Ishikawa (cell line): ENCODE measurements at regions not wholly inside any gene's neighbourhood (a gene's known extent, or its start where the extent isn't known, plus 50 kb on each side); places are given as distances from the start of the nearest gene placed in this dataset.

Experiments
- CEBPB ChIP-seq: IDR thresholded peaks from 2 replicates; pipeline ENCODE4 v1.6.1; 2012
- CREB1 ChIP-seq: IDR thresholded peaks from 2 replicates; pipeline ENCODE4 v1.6.1; 2012; ENCODE audit warnings: low read depth
- EGR1 ChIP-seq: IDR thresholded peaks from 2 replicates; pipeline ENCODE4 v1.6.1; 2012
- EP300 ChIP-seq: IDR thresholded peaks from 2 replicates; pipeline ENCODE4 v1.6.1; 2012; ENCODE audit warnings: borderline replicate concordance
- FOXM1 ChIP-seq: IDR thresholded peaks from 2 replicates; pipeline ENCODE4 v1.6.1; 2012; ENCODE audit warnings: low read depth, borderline replicate concordance
- MAX ChIP-seq: IDR thresholded peaks from 2 replicates; pipeline ENCODE4 v1.6.1; 2012
- NFIC ChIP-seq: IDR thresholded peaks from 2 replicates; pipeline ENCODE4 v1.6.1; 2012
- RAD21 ChIP-seq: IDR thresholded peaks from 2 replicates; pipeline ENCODE4 v1.6.1; 2012; ENCODE audit warnings: low read depth
- REST ChIP-seq: IDR thresholded peaks from 2 replicates; pipeline ENCODE4 v1.6.1; 2012; ENCODE audit warnings: low read depth, mild to moderate bottlenecking
- TAF1 ChIP-seq: IDR thresholded peaks from 2 replicates; pipeline ENCODE4 v1.6.1; 2012; ENCODE audit warnings: low read depth, mild to moderate bottlenecking
- TCF12 ChIP-seq: IDR thresholded peaks from 2 replicates; pipeline ENCODE4 v1.6.1; 2012; ENCODE audit warnings: low read depth
- TEAD4 ChIP-seq: IDR thresholded peaks from 2 replicates; pipeline ENCODE4 v1.6.1; 2012
- USF1 ChIP-seq: IDR thresholded peaks from 2 replicates; pipeline ENCODE4 v1.6.1; 2012
- YY1 ChIP-seq: IDR thresholded peaks from 2 replicates; pipeline ENCODE4 v1.6.1; 2012; ENCODE audit warnings: low read depth
- ZBTB7A ChIP-seq: IDR thresholded peaks from 2 replicates; pipeline ENCODE4 v1.6.1; 2012; ENCODE audit warnings: low read depth

- no peak for TF ChIP-seq CREB1
- TF ChIP-seq USF1 = no peak
- no peak for TF ChIP-seq RAD21
- no peak for TF ChIP-seq TEAD4
- no peak for TF ChIP-seq CEBPB
- no peak for TF ChIP-seq EP300
- TF ChIP-seq ZBTB7A = no peak
- no peak for TF ChIP-seq REST
- TF ChIP-seq TCF12 = no peak
- TF ChIP-seq YY1 = no peak
- no peak for TF ChIP-seq FOXM1
- no peak for TF ChIP-seq TAF1
- TF ChIP-seq MAX = no peak
- no peak for TF ChIP-seq NFIC
- no peak for TF ChIP-seq EGR1
These were observed 110.9 kb upstream of the FRY start for GRCh38 chr13:31920727-31921100.

GRCh38 chr13:31922724-31923123 lies 108.8 kb upstream of the FRY start:
- TF ChIP-seq CREB1 (no peak), YY1 (no peak), FOXM1 (no peak), RAD21 (no peak), NFIC (no peak), USF1 (no peak), EGR1 (no peak), TCF12 (no peak), TEAD4 (no peak), CEBPB (no peak), ZBTB7A (no peak), EP300 (no peak), REST (no peak)

GRCh38 chr13:31923134-31923763 lies 108.3 kb upstream of the FRY start:
- TF ChIP-seq ZBTB7A (no peak), YY1 (no peak), REST (no peak), RAD21 (no peak), EP300 (no peak), TAF1 (no peak), TCF12 (no peak), EGR1 (no peak), CREB1 (no peak), FOXM1 (no peak), TEAD4 (no peak), USF1 (no peak), MAX (no peak), NFIC (no peak), CEBPB (no peak)

GRCh38 chr13:31925079-31925478 lies 106.5 kb upstream of the FRY start:
- TF ChIP-seq NFIC (no peak), REST (no peak)
